ENCODE measurements at regions not wholly inside any gene's neighbourhood (a gene's known extent, or its start where the extent isn't known, plus 50 kb on each side); places are given as distances from the start of the nearest gene placed in this dataset.

DNA sequence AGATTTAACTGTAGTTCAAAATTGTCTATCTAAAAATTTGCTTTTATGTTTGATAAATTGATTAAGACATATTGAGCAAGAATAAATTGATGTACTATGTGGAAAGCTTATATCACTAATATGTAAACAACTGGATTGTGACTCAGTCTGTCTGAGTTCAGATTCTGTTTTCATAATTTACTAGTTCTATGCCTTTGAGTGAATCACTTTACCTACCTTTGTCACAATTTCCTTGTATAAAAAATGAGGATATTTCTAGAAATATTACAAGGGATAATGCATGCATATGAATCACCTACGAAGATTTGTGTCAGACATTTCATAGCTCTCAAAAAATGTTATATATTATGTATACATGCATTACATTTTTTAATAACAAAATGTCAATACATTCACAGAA is 245.1 kb upstream of the ZWINT start:
- no peak for DNase-seq (ENCODE audit: low spot score)

DNA sequence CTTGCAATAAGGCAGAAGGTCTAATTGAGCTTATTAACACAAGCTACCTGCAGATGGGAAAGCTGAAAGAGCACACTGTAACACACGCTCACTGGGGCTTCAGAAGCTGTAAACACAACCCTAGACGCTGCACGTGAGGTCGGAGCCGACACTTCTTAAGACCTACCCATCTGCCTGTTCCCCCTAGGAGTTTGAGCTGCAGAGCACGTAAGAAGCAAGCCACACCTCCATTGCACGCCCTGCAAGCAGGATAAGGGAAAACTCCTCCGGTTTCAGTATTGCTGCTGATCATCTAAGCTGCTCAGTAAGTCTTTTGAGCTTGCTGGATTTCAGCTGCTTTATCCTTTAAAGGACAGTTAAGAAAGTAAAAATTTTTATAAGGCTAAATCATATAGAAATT is 244.0 kb upstream of the ZWINT start:
- no peak for DNase-seq (ENCODE audit: low spot score)

GRCh38 chr10:56604624-56605023 is 243.6 kb upstream of the ZWINT start:
- DNase-seq (ENCODE audit: low spot score), result no peak

GRCh38 chr10:56599201-56599600 is 238.1 kb upstream of the ZWINT start:
- DNase-seq (ENCODE audit: low spot score), result no peak

- DNase-seq (ENCODE audit: low spot score), result no peak
These were observed 235.2 kb upstream of the ZWINT start for GRCh38 chr10:56596257-56596656.

DNA sequence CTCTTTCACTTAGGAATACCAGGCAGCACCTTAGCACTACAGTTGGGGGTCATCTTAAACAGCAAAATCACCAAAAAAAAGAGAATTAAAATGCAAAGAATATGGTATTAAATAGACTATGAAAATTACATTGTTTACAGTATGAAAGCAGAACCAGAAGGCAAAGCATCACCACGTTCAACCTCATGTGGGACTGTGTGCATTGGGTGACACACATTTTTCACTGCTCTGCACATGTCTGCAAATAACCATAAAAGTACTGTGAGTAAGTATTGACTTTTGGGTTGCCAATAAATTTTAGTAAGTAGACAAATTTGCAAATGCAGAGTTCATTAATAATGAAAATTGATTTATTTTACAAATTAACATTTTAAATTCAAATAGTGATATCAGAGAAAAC is 232.1 kb upstream of the ZWINT start:
- DNase-seq (ENCODE audit: low spot score), result no peak

DNA sequence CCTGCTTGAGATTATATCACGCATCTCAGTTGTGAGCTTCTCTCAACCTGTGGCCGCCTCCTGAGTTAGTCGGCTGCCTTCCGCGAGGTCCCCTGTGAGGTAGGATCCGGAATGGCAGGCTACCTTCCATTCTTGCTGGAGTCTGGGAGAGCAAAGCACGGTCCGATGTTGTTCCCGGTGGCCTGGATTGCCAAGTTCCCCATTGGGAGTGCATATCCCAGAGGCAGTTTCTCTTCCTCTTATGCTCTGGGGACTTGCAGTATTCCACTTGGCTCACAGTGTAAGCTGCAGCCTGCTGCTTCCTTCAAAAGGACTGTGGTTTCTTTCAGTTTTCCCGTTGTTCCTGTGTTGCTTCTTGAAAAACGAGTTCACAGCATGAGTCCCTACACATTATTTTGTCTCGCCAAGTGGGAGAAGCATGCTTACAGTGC is 225.4 kb upstream of the ZWINT start:
- no peak for DNase-seq (ENCODE audit: low spot score)

DNA sequence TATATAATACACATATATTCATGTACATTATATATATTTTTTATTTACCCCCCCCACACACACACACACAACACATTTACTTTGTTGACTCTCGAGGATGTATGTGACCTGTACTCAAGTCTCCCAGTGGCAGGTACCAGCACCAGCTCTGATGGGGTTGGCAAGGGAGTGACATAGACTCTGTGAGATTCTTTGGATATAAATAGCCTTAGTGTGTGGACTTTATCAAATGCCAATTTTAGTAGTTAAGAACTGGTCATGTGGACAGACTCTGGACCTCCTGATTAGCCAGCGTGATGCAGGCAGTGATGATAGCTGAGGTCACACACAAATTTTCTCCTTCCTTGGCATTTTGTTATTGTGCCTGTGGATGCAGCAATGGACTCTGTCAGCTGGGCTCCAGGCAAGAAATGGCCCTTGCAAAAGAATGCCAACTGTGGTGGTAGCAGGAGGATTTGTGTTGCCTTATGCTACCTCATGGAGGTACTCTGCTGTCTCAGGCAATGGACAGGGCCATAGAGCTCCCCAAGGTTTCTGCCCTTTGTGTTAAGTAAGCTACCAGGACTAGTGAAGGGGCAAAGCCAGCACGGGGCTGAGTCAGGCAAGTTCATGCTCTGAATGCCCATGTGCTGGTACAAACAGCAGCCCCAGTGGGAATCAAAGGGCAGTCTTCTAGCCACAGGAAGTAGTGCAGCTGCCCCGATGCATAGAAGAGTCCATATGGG is 224.6 kb upstream of the ZWINT start:
- DNase-seq (ENCODE audit: low spot score), result no peak

GRCh38 chr10:56583316-56583715 is 222.3 kb upstream of the ZWINT start:
- no peak for DNase-seq (ENCODE audit: low spot score)

- no peak for DNase-seq (ENCODE audit: low spot score)
These were observed 206.5 kb upstream of the ZWINT start for GRCh38 chr10:56567580-56567979.

DNA sequence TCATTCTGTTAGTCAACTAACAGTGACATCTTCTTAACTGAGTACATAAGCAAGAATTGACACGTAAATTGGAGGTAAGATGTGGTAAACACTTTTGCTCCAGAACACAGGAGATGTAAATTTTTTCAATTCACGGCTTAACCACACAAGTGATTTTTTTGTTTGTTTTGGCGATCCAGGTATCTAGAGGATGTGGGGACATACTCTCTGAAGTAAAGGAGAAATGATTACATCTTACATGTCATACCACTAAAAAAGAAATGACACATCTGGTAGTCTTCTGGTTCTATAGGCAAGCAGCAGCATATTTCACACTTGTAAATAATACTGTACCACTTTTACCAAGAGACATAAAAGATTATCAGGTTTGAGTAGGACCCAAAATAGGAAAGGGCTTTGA is 200.3 kb upstream of the ZWINT start:
- no peak for DNase-seq (ENCODE audit: low spot score)

DNA sequence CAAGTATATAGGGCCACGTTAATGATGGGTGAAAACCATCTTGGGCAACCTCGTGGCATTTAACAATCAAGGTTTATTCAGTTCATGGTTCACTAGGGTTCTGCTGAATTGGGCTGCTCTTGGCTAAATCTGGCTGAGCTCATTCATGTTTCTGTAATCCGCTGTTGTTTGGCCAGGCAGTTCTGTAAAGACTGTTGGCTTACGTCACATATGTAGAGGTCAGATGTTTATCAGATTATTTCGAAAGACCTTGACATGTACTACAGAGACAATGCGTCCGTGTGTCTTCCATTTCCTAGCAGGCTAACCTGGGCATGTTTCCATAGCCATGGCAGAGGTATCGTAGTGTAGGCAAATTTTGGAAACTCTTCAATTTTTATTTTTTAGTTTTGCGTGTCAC is 190.0 kb upstream of the ZWINT start:
- no peak for DNase-seq (ENCODE audit: low spot score)

DNA sequence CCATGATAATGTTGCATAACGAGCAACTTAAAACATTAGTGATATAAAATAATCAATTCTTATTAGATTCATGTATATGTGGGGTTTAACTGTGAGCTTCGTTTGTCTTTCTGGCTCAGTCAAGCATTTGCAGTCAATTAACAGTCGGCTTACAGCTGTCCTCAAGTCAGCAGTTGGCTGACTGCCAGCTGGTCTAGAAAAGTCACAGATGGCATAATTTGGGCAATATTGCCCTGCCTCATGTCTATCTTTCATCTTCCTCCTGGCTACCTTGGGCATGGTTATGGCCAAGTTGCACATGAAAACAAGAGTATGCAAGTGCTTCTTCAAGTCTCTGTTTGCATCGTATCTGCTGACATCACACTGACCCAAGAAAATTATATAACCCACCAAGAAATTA is 186.1 kb upstream of the ZWINT start:
- no peak for DNase-seq (ENCODE audit: low spot score)

DNA sequence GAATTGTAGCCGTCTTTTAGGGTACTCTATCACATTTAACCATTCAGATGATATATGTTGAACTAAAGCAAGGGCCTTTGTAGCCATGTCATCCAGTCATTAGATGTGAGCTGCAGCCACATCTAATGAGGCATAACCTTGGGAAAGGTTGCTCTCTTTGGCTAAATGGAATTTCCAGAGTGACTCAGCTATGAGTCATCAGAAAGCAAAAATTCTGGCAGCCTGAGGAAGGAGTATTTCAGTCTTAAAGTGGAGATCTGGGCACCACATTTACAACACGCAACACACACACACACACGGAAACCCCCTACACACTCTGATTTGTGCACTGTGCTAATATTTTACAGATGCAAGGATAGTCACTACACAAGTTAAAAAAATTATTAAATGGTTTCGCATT is 176.9 kb upstream of the ZWINT start:
- DNase-seq (ENCODE audit: low spot score), result no peak

GRCh38 chr10:56522166-56522565 is 161.1 kb upstream of the ZWINT start:
- DNase-seq (ENCODE audit: low spot score), result no peak

DNA sequence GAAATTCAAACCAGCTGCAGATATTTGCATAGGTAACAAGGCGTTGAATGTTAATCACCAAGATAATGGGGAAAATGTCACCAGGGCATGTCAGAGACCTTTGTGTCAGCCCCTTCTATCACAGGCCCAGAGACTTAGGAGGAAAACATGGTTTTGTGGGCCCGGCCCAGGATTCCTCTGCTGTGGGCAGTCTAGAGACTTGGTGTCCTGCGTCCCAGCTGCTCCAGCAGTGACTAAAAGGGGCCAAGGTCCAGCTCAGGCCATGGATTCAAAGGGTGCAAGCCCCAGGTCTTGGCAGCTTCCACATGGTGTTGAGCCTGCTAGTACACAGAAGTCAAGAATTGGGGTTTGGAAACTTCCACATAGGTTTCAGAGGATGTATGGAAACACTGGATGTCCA is 147.5 kb upstream of the ZWINT start:
- DNase-seq (ENCODE audit: low spot score), result no peak

DNA sequence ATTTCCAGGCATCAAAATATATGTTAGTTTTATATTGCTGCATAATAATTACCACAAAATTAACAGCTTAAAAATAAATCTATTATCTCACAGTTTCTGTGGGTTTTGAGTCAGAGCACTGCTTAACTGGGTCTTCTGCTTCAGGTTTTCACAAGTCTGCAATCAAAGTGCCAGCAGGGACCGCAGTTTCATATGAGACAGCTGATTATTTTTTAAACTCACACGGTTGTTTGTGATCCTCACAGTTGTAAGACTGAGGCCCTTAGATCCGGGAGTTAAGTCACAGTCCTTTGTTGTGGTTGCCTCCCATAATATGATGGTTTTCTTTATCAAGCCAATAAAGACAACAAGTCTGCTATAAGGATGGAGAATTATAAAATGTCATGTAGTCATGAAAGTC is 146.0 kb upstream of the ZWINT start:
- DNase-seq (ENCODE audit: low spot score), result no peak

- no peak for DNase-seq (ENCODE audit: low spot score)
These were observed 144.5 kb upstream of the ZWINT start for GRCh38 chr10:56505555-56505954.

GRCh38 chr10:56496186-56496486 is 135.1 kb upstream of the ZWINT start:
- no peak for DNase-seq (ENCODE audit: low spot score)

GRCh38 chr10:56487746-56488145 is 126.7 kb upstream of the ZWINT start:
- no peak for DNase-seq (ENCODE audit: low spot score)

DNA sequence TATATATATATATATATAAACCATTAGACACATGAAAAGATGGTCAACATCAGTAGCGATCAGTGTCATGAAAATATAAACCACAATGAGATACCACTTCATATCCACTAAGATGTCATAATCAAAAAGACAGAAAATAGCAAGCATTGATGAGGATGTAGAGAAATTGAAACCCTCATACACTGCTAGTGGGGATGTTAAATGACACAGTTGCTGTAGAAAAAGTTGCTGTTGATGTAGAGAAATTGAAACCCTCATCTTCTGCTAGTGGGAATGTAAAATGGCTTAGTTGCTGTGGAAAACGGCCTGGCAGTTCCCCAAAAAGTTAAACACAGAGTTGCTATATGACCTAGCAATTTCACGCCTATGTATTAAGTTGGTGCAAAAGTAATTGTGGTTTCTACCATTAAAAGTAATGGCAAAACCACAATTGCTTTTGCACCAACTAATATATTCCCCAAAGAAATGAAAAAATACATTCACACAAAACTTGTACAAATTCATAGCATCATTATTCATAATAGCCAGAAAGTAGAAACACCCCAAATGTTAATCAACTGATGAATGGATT is 120.5 kb upstream of the ZWINT start:
- DNase-seq (ENCODE audit: low spot score), result no peak

DNA sequence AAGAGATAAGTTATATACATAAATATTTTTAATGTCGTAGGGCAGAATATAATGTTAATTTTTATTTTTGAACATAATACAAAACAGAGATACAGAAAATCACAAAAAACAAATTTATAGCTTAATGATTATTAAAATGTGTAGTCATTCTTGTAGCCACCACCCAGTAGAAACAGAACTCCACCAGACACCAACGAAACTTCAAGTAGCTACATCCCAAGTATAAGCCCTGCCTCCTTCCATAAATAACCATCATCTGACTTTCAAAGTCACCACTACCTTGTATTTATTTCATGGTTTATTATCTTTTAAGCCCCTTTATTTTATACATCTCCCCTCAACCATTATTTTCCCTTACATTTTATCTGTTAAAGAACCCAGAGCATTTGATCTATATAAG is 111.9 kb upstream of the ZWINT start:
- no peak for DNase-seq (ENCODE audit: low spot score)

- no peak for DNase-seq (ENCODE audit: low spot score)
These were observed 109.6 kb upstream of the ZWINT start for GRCh38 chr10:56470701-56471100.

DNA sequence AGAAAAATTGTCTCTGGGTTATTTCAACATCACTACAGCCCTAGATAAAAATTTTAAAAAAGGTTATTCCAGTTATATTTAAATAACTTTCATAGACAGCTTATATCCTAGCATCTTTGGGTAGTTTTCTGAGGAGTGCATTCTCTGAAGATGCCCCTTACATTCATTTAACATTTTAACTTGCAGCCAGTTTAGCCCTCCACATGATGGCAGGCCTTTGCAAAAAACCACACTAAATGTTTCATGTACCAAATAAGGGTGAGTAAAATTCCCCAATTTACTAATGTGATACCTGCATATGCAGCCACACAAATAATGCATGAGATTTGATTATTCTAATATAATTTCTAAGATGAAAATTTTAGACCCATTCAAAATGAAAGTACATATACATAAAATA is 108.4 kb upstream of the ZWINT start:
- no peak for DNase-seq (ENCODE audit: low spot score)

DNA sequence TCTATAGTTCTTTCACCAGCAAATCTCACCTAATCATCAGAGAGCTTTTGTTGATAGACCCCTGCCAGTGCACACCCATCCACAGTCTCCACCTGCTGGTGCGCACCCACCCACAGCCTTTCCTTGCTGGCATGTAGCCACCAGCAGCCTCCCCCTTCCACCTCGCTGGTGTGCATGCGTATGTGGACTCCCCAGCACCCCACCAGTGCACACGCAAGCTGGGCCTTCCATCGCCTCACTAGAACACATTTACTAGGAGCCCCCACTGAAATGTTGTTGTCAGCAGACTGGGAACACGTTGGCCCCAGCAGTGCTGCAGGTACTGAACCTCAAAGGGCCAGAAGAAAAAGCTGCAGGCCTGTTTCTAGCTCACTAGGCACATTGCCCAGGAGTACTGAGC is 104.9 kb upstream of the ZWINT start:
- no peak for DNase-seq (ENCODE audit: low spot score)
